H1 (cell line): ENCODE measurements at regions not wholly inside any gene's neighbourhood (a gene's known extent, or its start where the extent isn't known, plus 50 kb on each side); places are given as distances from the start of the nearest gene placed in this dataset.

Experiments used
- CTCF ChIA-PET: fragments of 300-600 bp; sonication (Branson Sonifier 250); formaldehyde crosslinking; loops from one replicate; lab custom pipeline; 2021; ENCODE audit not compliant: partially characterized antibody; lab: Charles Lee
- POLR2A ChIA-PET: fragments of 300-600 bp; sonication (Branson Sonifier 250); formaldehyde crosslinking; loops from one replicate; lab custom pipeline; 2021; ENCODE audit warnings: inconsistent platforms; ENCODE audit not compliant: partially characterized antibody; lab: Charles Lee
- DNase-seq, 2 experiments: peaks; one replicate each; pipeline versions ENCODE4 v3.0.0 to v3.0.0-alpha.2; 2010 to 2022; ENCODE audit warnings: low spot score in 2 of 2, low read depth in 1 of 2, mixed read lengths in 1 of 2
- FAIRE-seq: peaks from 2 replicates; lab custom pipeline; 2011; peaks lifted over from hg19 to GRCh38; lab: Jason Lieb, UNC
- H2AFZ ChIP-seq: 2 replicates; pipeline ENCODE4 v1.8.1; 2012; ENCODE audit warnings: low read length, inconsistent platforms
- H2AK5ac ChIP-seq: 2 replicates; pipeline ENCODE4 v1.6.1; 2013; ENCODE audit warnings: low read depth, low read length
- H2BK120ac ChIP-seq: replicated peaks from 2 replicates; pipeline ENCODE3; 2013; ENCODE audit warnings: low read depth, low read length, inconsistent platforms
- H2BK12ac ChIP-seq: 2 replicates; pipeline ENCODE4 v1.6.1; 2013; ENCODE audit warnings: low read depth, low read length
- H2BK15ac ChIP-seq: 2 replicates; pipeline ENCODE4 v1.6.1; 2013; ENCODE audit warnings: low read length
- H2BK20ac ChIP-seq: 2 replicates; pipeline ENCODE4 v1.6.1; 2013; ENCODE audit warnings: low read length
- H2BK5ac ChIP-seq: 2 replicates; pipeline ENCODE4 v1.6.1; 2013; ENCODE audit warnings: low read depth, low read length
- H3K14ac ChIP-seq: 2 replicates; pipeline ENCODE4 v1.6.1; 2013; ENCODE audit warnings: inconsistent platforms; ENCODE audit not compliant: insufficient read length
- H3K18ac ChIP-seq: 2 replicates; pipeline ENCODE4 v1.6.1; 2013; ENCODE audit warnings: low read length; ENCODE audit errors: extremely low read depth
- H3K23ac ChIP-seq: 2 replicates; pipeline ENCODE4 v1.6.1; 2013; ENCODE audit warnings: inconsistent platforms; ENCODE audit not compliant: insufficient read length
- H3K23me2 ChIP-seq: 2 replicates; pipeline ENCODE4 v1.6.1; 2013; ENCODE audit warnings: low read depth, low read length
- H3K27ac ChIP-seq: 2 replicates; pipeline ENCODE4 v1.6.1; 2011; ENCODE audit warnings: low read depth, low read length, inconsistent platforms
- H3K27me3 ChIP-seq, 4 experiments: replicated peaks in 1 of 4; 1 replicate in 1 of 4; 2 replicates in 3 of 4; pipeline versions ENCODE4 v1.6.1 to v1.8.1; 2011 to 2013; ENCODE audit warnings: low read length in 3 of 4, mild to moderate bottlenecking in 3 of 4, inconsistent platforms in 2 of 4, mixed read lengths in 2 of 4, moderate library complexity in 1 of 4; ENCODE audit not compliant: control insufficient read depth in 3 of 4, insufficient read depth in 3 of 4; ENCODE audit errors: extremely low read depth in 1 of 4
- H3K36me3 ChIP-seq, 4 experiments: 2 replicates each; pipeline versions ENCODE4 v1.6.1 to v1.8.1; 2011 to 2013; ENCODE audit warnings: mild to moderate bottlenecking in 4 of 4, low read length in 3 of 4, moderate library complexity in 2 of 4, control low read depth in 1 of 4, inconsistent platforms in 1 of 4; ENCODE audit not compliant: insufficient read depth in 4 of 4, control insufficient read depth in 2 of 4
- H3K4ac ChIP-seq: replicated peaks from 2 replicates; pipeline ENCODE3; 2013; ENCODE audit warnings: low read length, low read depth, mixed read lengths, inconsistent platforms; ENCODE audit not compliant: insufficient read length
- H3K4me1 ChIP-seq, 4 experiments: replicated peaks in 1 of 4; 1 replicate in 1 of 4; 2 replicates in 3 of 4; pipeline versions ENCODE4 v1.6.1 to v1.8.1; 2011 to 2013; ENCODE audit warnings: low read length in 3 of 4, inconsistent platforms in 2 of 4, mixed read lengths in 1 of 4; ENCODE audit not compliant: insufficient read depth in 4 of 4, control insufficient read depth in 3 of 4
- H3K4me2 ChIP-seq, 2 experiments: 2 replicates each; pipeline versions ENCODE4 v1.6.1 to v1.8.1; 2011 to 2013; ENCODE audit warnings: low read depth in 2 of 2, low read length in 2 of 2, control low read depth in 1 of 2, inconsistent platforms in 1 of 2, mild to moderate bottlenecking in 1 of 2; ENCODE audit not compliant: insufficient read depth in 1 of 2
- H3K4me3 ChIP-seq, 4 experiments: fragments of 200-600, 300-600 bp in 1 of 4; sonication (generic), shearing (Covaris generic), sonication (Bioruptor Twin) in 1 of 4; 2 replicates each; pipeline versions ENCODE4 v1.5.1 to v1.8.1; 2011 to 2016; ENCODE audit warnings: low read length in 4 of 4, low read depth in 3 of 4, control low read depth in 2 of 4, inconsistent platforms in 2 of 4, mild to moderate bottlenecking in 2 of 4, mixed read lengths in 1 of 4, moderate library complexity in 1 of 4; ENCODE audit not compliant: insufficient read depth in 2 of 4; ENCODE audit errors: extremely low read depth in 1 of 4
- H3K56ac ChIP-seq: replicated peaks from 2 replicates; pipeline ENCODE3; 2013; ENCODE audit warnings: low read depth, mild to moderate bottlenecking, mixed read lengths, low read length, inconsistent platforms; ENCODE audit not compliant: insufficient read length
- H3K79me1 ChIP-seq: 2 replicates; pipeline ENCODE4 v1.6.1; 2013; ENCODE audit warnings: low read depth, low read length, control low read depth
- H3K79me2 ChIP-seq, 2 experiments: 2 replicates each; pipeline versions ENCODE4 v1.6.1 to v1.8.1; 2012 to 2013; ENCODE audit warnings: low read length in 2 of 2, mild to moderate bottlenecking in 2 of 2, inconsistent platforms in 1 of 2; ENCODE audit not compliant: insufficient read depth in 2 of 2, control insufficient read depth in 1 of 2
- H3K9ac ChIP-seq, 4 experiments: replicated peaks in 1 of 4; 1 replicate in 1 of 4; 2 replicates in 3 of 4; pipeline versions ENCODE4 v1.6.1 to v1.8.1; 2011 to 2013; ENCODE audit warnings: low read depth in 3 of 4, low read length in 3 of 4, control low read depth in 2 of 4, mild to moderate bottlenecking in 2 of 4, moderate library complexity in 2 of 4, inconsistent platforms in 1 of 4; ENCODE audit errors: extremely low read depth in 1 of 4
- H3K9me3 ChIP-seq, 2 experiments: 2 replicates each; pipeline versions ENCODE4 v1.6.1 to v1.8.1; 2012 to 2013; ENCODE audit warnings: mild to moderate bottlenecking in 2 of 2, moderate library complexity in 2 of 2, control low read depth in 1 of 2, inconsistent platforms in 1 of 2, low read depth in 1 of 2, low read length in 1 of 2, mixed read lengths in 1 of 2; ENCODE audit not compliant: insufficient read depth in 2 of 2
- H4K20me1 ChIP-seq, 2 experiments: replicated peaks in 1 of 2; 2 replicates each; pipeline versions ENCODE3 to v1.8.1; 2011 to 2013; ENCODE audit warnings: inconsistent platforms in 2 of 2, low read length in 2 of 2, mild to moderate bottlenecking in 1 of 2; ENCODE audit not compliant: insufficient read depth in 2 of 2, control insufficient read depth in 1 of 2
- H4K5ac ChIP-seq: 2 replicates; pipeline ENCODE4 v1.6.1; 2013; ENCODE audit warnings: low read length, low read depth, mixed read lengths, inconsistent platforms; ENCODE audit not compliant: insufficient read length
- H4K8ac ChIP-seq: 2 replicates; pipeline ENCODE4 v1.8.0; 2013; ENCODE audit warnings: mild to moderate bottlenecking, moderate library complexity, low read length, inconsistent platforms; ENCODE audit not compliant: insufficient read depth; ENCODE audit errors: extremely low read depth
- H4K91ac ChIP-seq: replicated peaks from 2 replicates; pipeline ENCODE3; 2013; ENCODE audit warnings: low read length, mixed read lengths, inconsistent platforms; ENCODE audit not compliant: insufficient read length
- EP300 ChIP-seq, 2 experiments: IDR thresholded peaks; 1 replicate in 1 of 2; 2 replicates in 1 of 2; pipeline ENCODE4 v1.6.1; 2011 to 2012; ENCODE audit warnings: low read depth in 2 of 2, low read length in 2 of 2, mild to moderate bottlenecking in 2 of 2, borderline replicate concordance in 1 of 2, inconsistent platforms in 1 of 2, moderate library complexity in 1 of 2
- SRF ChIP-seq: IDR thresholded peaks from 2 replicates; pipeline ENCODE4 v1.6.1; 2011; ENCODE audit warnings: mild to moderate bottlenecking, low read depth, low read length, moderate library complexity
- WGBS, 2 experiments: shearing (Covaris generic) in 1 of 2; methylation state at CpG; one replicate each; pipeline versions ENCODE4 v1.1.6 to v1.1.7; 2013 to 2015; ENCODE audit warnings: low lambda C conversion rate in 2 of 2, mixed read lengths in 2 of 2, inconsistent platforms in 1 of 2, low coverage in 1 of 2, missing lambda C conversion rate in 1 of 2; ENCODE audit not compliant: insufficient replicate concordance in 2 of 2, insufficient coverage in 1 of 2, insufficient read length in 1 of 2; ENCODE audit errors: extremely low coverage in 1 of 2, missing lambda C conversion rate in 1 of 2; 5-methylcytosine and 5-hydroxymethylcytosine counted together

DNA sequence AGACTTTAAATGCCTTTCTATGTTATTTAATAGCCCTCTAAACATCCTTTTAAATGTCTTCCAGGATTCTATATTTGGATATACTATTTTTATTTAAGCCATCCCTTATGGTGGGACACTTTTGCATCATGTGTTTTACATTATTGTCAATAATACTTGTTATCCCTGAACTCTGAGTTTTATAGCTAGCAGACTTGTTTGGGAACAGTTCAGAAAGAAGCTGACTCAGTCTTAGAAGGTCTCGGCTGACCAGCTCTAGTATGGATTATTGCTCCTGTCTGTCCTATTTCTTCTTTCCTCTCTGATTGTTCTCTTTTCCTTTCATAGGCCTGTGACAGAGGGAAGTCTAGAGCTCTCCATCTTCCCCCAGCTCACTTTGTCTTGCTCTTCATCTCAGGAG, 77.3 kb upstream of the CXCR4 start:
- Histone ChIP-seq H4K8ac (no peak overlapping the region), H3K27me3 (no peaks in the 10 kb centered on the region), H3K27ac (no peak overlapping the region), H3K9ac (no peak overlapping the region), H4K20me1 (no peaks in the 10 kb centered on the region), H3K4me3 (no peak overlapping the region), H2BK12ac (no peak overlapping the region), H2AK5ac (no peak overlapping the region), H3K9me3 (0 out of 4 replicates have a peak, but pooled peaks cover 0 to 2% of the 10 kb centered on the region in 2 experiments), H2AFZ (no peak overlapping the region), H3K18ac (no peak overlapping the region), H4K5ac (no peak overlapping the region), H4K91ac (no peak overlapping the region), H3K14ac (no peak overlapping the region), H3K56ac (no peak overlapping the region), H3K36me3 (no peaks in the 10 kb centered on the region), H2BK120ac (no peak overlapping the region), H3K79me1 (no peaks in the 10 kb centered on the region), H3K23ac (no peak overlapping the region), H2BK20ac (no peak overlapping the region), H3K4me1 (no peaks in the 10 kb centered on the region), H2BK15ac (no peak overlapping the region), H3K4ac (no peak overlapping the region), H2BK5ac (no peak overlapping the region), H3K23me2 (no peaks in the 10 kb centered on the region), H3K4me2 (no peak overlapping the region), H3K79me2 (no peaks in the 10 kb centered on the region)
- ChIA-PET POLR2A (no interaction called here), CTCF (interaction anchor here (0.6 kb wide), 1 partner anchor 35 kb away, joined by 3 read pairs; no protein-coding TSS in a partner anchor)
- WGBS, 2 experiments = 92% methylated on average over 1 of the region's 1 CpG; no CpG with 5 or more reads in 1 of the 2 experiments
- no peak for DNase-seq
- TF ChIP-seq SRF = no peak
- no peak for TF ChIP-seq EP300 (IDR thresholded peaks at IDR 0.05; ENCODE audit: borderline replicate concordance in 1 of 2, low read depth in 2 of 2, low read length in 2 of 2)
- no peak for FAIRE-seq
